H9 (cell line): ENCODE measurements at regions not wholly inside any gene's neighbourhood (a gene's known extent, or its start where the extent isn't known, plus 50 kb on each side); places are given as distances from the start of the nearest gene placed in this dataset.

Experiments
- DNase-seq: peaks from one replicate; pipeline ENCODE4 v3.0.0-alpha.2; 2017
- H2AFZ ChIP-seq: one replicate; pipeline ENCODE4 v1.6.1; 2013; ENCODE audit warnings: mild to moderate bottlenecking, low read length, control low read depth, moderate library complexity
- H2AK5ac ChIP-seq: 2 replicates; pipeline ENCODE4 v1.6.1; 2013; ENCODE audit warnings: low read length, control low read depth, mixed read lengths; ENCODE audit not compliant: insufficient read length
- H2BK120ac ChIP-seq: one replicate; pipeline ENCODE4 v1.6.1; 2013; ENCODE audit warnings: low read depth, mild to moderate bottlenecking, low read length, control low read depth, inconsistent platforms; ENCODE audit not compliant: poor library complexity, severe bottlenecking
- H2BK12ac ChIP-seq: 2 replicates; pipeline ENCODE4 v1.6.1; 2013; ENCODE audit warnings: low read length, control low read depth, mixed read lengths, low read depth; ENCODE audit not compliant: insufficient read length
- H2BK15ac ChIP-seq: 2 replicates; pipeline ENCODE4 v1.6.1; 2013; ENCODE audit warnings: low read depth, low read length, control low read depth
- H2BK20ac ChIP-seq: one replicate; pipeline ENCODE4 v1.6.1; 2013; ENCODE audit warnings: low read depth, mild to moderate bottlenecking, low read length, control low read depth, inconsistent platforms; ENCODE audit not compliant: poor library complexity, severe bottlenecking
- H2BK5ac ChIP-seq: 2 replicates; pipeline ENCODE4 v1.6.1; 2013; ENCODE audit warnings: low read length, control low read depth, mixed read lengths; ENCODE audit not compliant: insufficient read length
- H3K14ac ChIP-seq: 2 replicates; pipeline ENCODE4 v1.6.1; 2013; ENCODE audit warnings: low read length, control low read depth; ENCODE audit not compliant: insufficient read depth
- H3K18ac ChIP-seq: 2 replicates; pipeline ENCODE4 v1.6.1; 2013; ENCODE audit warnings: low read depth, mild to moderate bottlenecking, mixed read lengths, low read length, control low read depth; ENCODE audit not compliant: insufficient read length
- H3K23ac ChIP-seq: 2 replicates; pipeline ENCODE4 v1.6.1; 2013; ENCODE audit warnings: low read length, control low read depth, mixed read lengths, low read depth; ENCODE audit not compliant: insufficient read length
- H3K23me2 ChIP-seq: 2 replicates; pipeline ENCODE4 v1.6.1; 2013; ENCODE audit warnings: low read depth, mild to moderate bottlenecking, mixed read lengths, low read length, control low read depth; ENCODE audit not compliant: insufficient read length, poor library complexity, severe bottlenecking
- H3K27ac ChIP-seq: 2 replicates; pipeline ENCODE4 v1.5.1; 2013; ENCODE audit warnings: low read length, control low read depth, mixed read lengths, low read depth; ENCODE audit not compliant: insufficient read length
- H3K27me3 ChIP-seq: 2 replicates; pipeline ENCODE4 v1.6.1; 2013; ENCODE audit warnings: low read length, control low read depth, inconsistent platforms; ENCODE audit not compliant: insufficient read depth
- H3K4ac ChIP-seq: 2 replicates; pipeline ENCODE4 v1.6.1; 2013; ENCODE audit warnings: low read depth, mild to moderate bottlenecking, control low read depth, inconsistent platforms, low read length, moderate library complexity
- H3K4me1 ChIP-seq: 2 replicates; pipeline ENCODE4 v1.6.1; 2013; ENCODE audit warnings: low read length, control low read depth, inconsistent platforms; ENCODE audit not compliant: insufficient read depth
- H3K4me2 ChIP-seq: 2 replicates; pipeline ENCODE4 v1.6.1; 2013; ENCODE audit warnings: low read length, control low read depth, mixed read lengths; ENCODE audit not compliant: insufficient read length, insufficient read depth
- H3K56ac ChIP-seq: 2 replicates; pipeline ENCODE4 v1.6.1; 2013; ENCODE audit warnings: low read depth, mild to moderate bottlenecking, mixed read lengths, low read length, control low read depth; ENCODE audit not compliant: insufficient read length
- H3K79me1 ChIP-seq: 2 replicates; pipeline ENCODE4 v1.6.1; 2013; ENCODE audit warnings: low read depth, mild to moderate bottlenecking, moderate library complexity, low read length, control low read depth, inconsistent platforms; ENCODE audit not compliant: insufficient read depth, poor library complexity, severe bottlenecking
- H3K79me2 ChIP-seq: 2 replicates; pipeline ENCODE4 v1.6.1; 2013; ENCODE audit warnings: low read length, control low read depth, inconsistent platforms; ENCODE audit not compliant: insufficient read depth
- H3K9ac ChIP-seq: 2 replicates; pipeline ENCODE4 v1.6.1; 2013; ENCODE audit warnings: low read length, control low read depth, mixed read lengths; ENCODE audit not compliant: insufficient read length; ENCODE audit errors: extremely low read depth
- H3K9me3 ChIP-seq: one replicate; pipeline ENCODE4 v1.6.1; 2013; ENCODE audit warnings: low read depth, low read length, inconsistent platforms; ENCODE audit not compliant: control insufficient read depth
- H3T11ph ChIP-seq: one replicate; pipeline ENCODE4 v1.6.1; 2013; ENCODE audit warnings: mild to moderate bottlenecking, low read length, control low read depth, inconsistent platforms
- H4K20me1 ChIP-seq: one replicate; pipeline ENCODE4 v1.6.1; 2013; ENCODE audit not compliant: control insufficient read depth, insufficient read length, insufficient read depth
- H4K5ac ChIP-seq: 2 replicates; pipeline ENCODE4 v1.6.1; 2013; ENCODE audit warnings: low read depth, mild to moderate bottlenecking, mixed read lengths, low read length, control low read depth; ENCODE audit not compliant: insufficient read length
- H4K8ac ChIP-seq: replicated peaks from 2 replicates; pipeline ENCODE4 v1.6.1; 2013; ENCODE audit warnings: low read length, control low read depth, mixed read lengths, low read depth; ENCODE audit not compliant: insufficient read length
- H4K91ac ChIP-seq: 2 replicates; pipeline ENCODE4 v1.6.1; 2013; ENCODE audit warnings: low read depth, mild to moderate bottlenecking, moderate library complexity, mixed read lengths, low read length, control low read depth; ENCODE audit not compliant: insufficient read length
- H3K27ac Mint-ChIP-seq, 3 experiments: 2 replicates in 2 of 3; 3 replicates in 1 of 3; pipeline ENCODE4 v1.8.0; 2020 to 2021; ENCODE audit warnings: mixed read lengths in 3 of 3, mild to moderate bottlenecking in 1 of 3, moderate library complexity in 1 of 3
- H3K27me3 Mint-ChIP-seq: 2 replicates; pipeline ENCODE4 v1.8.0; 2021; ENCODE audit warnings: low read depth, mild to moderate bottlenecking, moderate library complexity, mixed read lengths
- H3K36me3 Mint-ChIP-seq, 3 experiments: 2 replicates in 2 of 3; 3 replicates in 1 of 3; pipeline ENCODE4 v1.8.0; 2020 to 2021; ENCODE audit warnings: low read depth in 3 of 3, mixed read lengths in 3 of 3; ENCODE audit not compliant: insufficient read depth in 1 of 3
- H3K4me1 Mint-ChIP-seq, 2 experiments: 2 replicates each; pipeline ENCODE4 v1.8.0; 2020; ENCODE audit warnings: mixed read lengths in 2 of 2
- H3K4me3 Mint-ChIP-seq, 2 experiments: 2 replicates in 1 of 2; 3 replicates in 1 of 2; pipeline ENCODE4 v1.8.0; 2020 to 2021; ENCODE audit warnings: mild to moderate bottlenecking in 2 of 2, mixed read lengths in 2 of 2, moderate library complexity in 1 of 2
- H3K9me3 Mint-ChIP-seq, 2 experiments: 2 replicates in 1 of 2; 3 replicates in 1 of 2; pipeline ENCODE4 v1.8.0; 2020; ENCODE audit warnings: mild to moderate bottlenecking in 2 of 2, mixed read lengths in 2 of 2, moderate library complexity in 1 of 2
- WGBS: extraction: QIAGEN DNeasy Blood & Tissue Kit; methylation state at CpG from one replicate; pipeline ENCODE4 v1.1.7; 2013; ENCODE audit warnings: missing lambda C conversion rate, low lambda C conversion rate, mixed read lengths; ENCODE audit not compliant: insufficient read length; ENCODE audit errors: extremely low coverage; 5-methylcytosine and 5-hydroxymethylcytosine counted together
- TF ChIP-seq, protein P1 (sequence below): fragments of 200-600 bp; sonication (generic); conservative IDR thresholded peaks from 3 replicates; pipeline ENCODE4 v1.8.0; 2021; ENCODE audit warnings: antibody characterized with exemption, mild to moderate bottlenecking

DNA sequence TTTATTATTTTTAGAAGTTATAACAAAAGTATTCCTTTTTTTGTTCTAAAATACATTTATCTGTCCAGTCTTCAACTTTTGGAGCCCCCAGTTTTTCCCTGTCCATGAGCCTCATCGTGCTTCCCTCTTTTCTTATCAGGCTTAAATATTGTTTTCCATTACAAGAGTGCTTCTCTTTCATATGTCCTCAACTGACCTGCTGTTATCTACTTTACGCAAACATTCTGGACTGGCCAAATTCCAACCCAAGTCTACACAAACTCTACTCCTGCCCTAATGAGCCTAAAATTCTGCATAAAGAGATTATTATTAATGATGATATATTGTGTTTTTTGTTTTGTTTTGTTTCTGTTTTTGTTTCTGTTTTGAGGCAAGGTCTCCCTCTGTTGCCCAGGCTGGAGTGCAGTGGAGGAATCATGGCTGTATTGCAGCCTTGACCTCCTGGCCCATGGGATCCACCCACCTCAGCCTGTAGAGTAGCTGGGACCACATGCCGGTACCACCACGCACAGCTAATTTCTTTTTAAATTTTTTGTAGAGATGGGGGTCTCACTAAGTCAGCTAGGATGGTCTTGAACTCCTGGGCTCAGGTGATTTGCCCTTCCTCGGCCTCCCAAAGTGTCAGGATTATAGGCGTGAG, 318.8 kb upstream of the NEGR1 start:
- no peaks in the 10 kb centered on the region for H3K23me2 ChIP-seq
- Mint-ChIP-seq H3K27me3 (no peaks in the 10 kb centered on the region), H3K4me1 (peaks cover 2 to 7% of the 10 kb centered on the region in 2 experiments), H3K9me3 (no peaks in the 10 kb centered on the region), H3K36me3 (no peaks in the 10 kb centered on the region), H3K27ac (no peak overlapping the region), H3K4me3 (no peak overlapping the region)
- no peak overlapping the region for H2BK5ac ChIP-seq
- 0 out of 2 replicates have a peak, but pooled peaks cover 1% of the 10 kb centered on the region for H3K4me1 ChIP-seq
- H2AK5ac ChIP-seq = no peak overlapping the region
- no peaks in the 10 kb centered on the region for H4K20me1 ChIP-seq
- H3K18ac ChIP-seq = no peak overlapping the region
- H2BK20ac ChIP-seq = no peak overlapping the region
- no peak overlapping the region for H2BK120ac ChIP-seq
- H3K56ac ChIP-seq = no peak overlapping the region
- DNase-seq = no peak
- no peak overlapping the region for H3K14ac ChIP-seq
- H3K79me2 ChIP-seq = no peaks in the 10 kb centered on the region
- H2BK15ac ChIP-seq = no peak overlapping the region
- no peak overlapping the region for H3K27ac ChIP-seq
- H3K23ac ChIP-seq = no peak overlapping the region
- no peak overlapping the region for H3K4me2 ChIP-seq
- H3K9ac ChIP-seq = no peak overlapping the region
- TF ChIP-seq, protein P1, sequence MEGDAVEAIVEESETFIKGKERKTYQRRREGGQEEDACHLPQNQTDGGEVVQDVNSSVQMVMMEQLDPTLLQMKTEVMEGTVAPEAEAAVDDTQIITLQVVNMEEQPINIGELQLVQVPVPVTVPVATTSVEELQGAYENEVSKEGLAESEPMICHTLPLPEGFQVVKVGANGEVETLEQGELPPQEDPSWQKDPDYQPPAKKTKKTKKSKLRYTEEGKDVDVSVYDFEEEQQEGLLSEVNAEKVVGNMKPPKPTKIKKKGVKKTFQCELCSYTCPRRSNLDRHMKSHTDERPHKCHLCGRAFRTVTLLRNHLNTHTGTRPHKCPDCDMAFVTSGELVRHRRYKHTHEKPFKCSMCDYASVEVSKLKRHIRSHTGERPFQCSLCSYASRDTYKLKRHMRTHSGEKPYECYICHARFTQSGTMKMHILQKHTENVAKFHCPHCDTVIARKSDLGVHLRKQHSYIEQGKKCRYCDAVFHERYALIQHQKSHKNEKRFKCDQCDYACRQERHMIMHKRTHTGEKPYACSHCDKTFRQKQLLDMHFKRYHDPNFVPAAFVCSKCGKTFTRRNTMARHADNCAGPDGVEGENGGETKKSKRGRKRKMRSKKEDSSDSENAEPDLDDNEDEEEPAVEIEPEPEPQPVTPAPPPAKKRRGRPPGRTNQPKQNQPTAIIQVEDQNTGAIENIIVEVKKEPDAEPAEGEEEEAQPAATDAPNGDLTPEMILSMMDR = no peak
- no peak overlapping the region for H2AFZ ChIP-seq
- no peak overlapping the region for H4K5ac ChIP-seq
- no peak overlapping the region for H4K8ac ChIP-seq
- H2BK12ac ChIP-seq = no peak overlapping the region
- H3T11ph ChIP-seq = no peak overlapping the region
- H3K9me3 ChIP-seq = no peaks in the 10 kb centered on the region
- WGBS = no CpG with 5 or more reads among the region's 6 CpGs
- H3K79me1 ChIP-seq = no peaks in the 10 kb centered on the region
- H4K91ac ChIP-seq = no peak overlapping the region
- no peaks in the 10 kb centered on the region for H3K27me3 ChIP-seq
- H3K4ac ChIP-seq = no peak overlapping the region
